ENCODE measurements at regions not wholly inside any gene's neighbourhood (a gene's known extent, or its start where the extent isn't known, plus 50 kb on each side); places are given as distances from the start of the nearest gene placed in this dataset.

GRCh38 chr7:46146454-46147255, 225.6 kb upstream of the IGFBP3 start:
- TF ChIP-seq POLR2AphosphoS5 (IDR thresholded peaks at IDR 0.05; ENCODE audit: borderline replicate concordance, low read depth, low read length) (no peak), EZH2 (IDR thresholded peaks at IDR 0.05) (no peak)

All from SK-N-MC (cell line).